K562 (cell line): ENCODE measurements at regions not wholly inside any gene's neighbourhood (a gene's known extent, or its start where the extent isn't known, plus 50 kb on each side); places are given as distances from the start of the nearest gene placed in this dataset.

ENCODE experiments used
- E2F1 ChIP-seq: sonication (generic); formaldehyde crosslinking; IDR thresholded peaks from 2 replicates; pipeline ENCODE4 v1.8.1; 2023; ENCODE audit warnings: mild to moderate bottlenecking, missing genetic modification reagents, moderate library complexity
- FOXP4 ChIP-seq: sonication (generic); formaldehyde crosslinking; IDR thresholded peaks from 2 replicates; pipeline ENCODE4 v1.8.0; 2022; ENCODE audit warnings: mild to moderate bottlenecking, missing genetic modification reagents, borderline replicate concordance
- GABPB2 ChIP-seq: fragments of 250-450 bp; sonication (Bioruptor Pico); conservative IDR thresholded peaks from 2 replicates; pipeline ENCODE4 v1.5.1; 2021; ENCODE audit warnings: mild to moderate bottlenecking
- MTA2 ChIP-seq: fragments of 450-650 bp; IDR thresholded peaks from 2 replicates; pipeline ENCODE4 v1.6.1; 2016; ENCODE audit warnings: low read depth
- PHF8 ChIP-seq: fragments of 200-600 bp; sonication (generic); IDR thresholded peaks from 2 replicates; pipeline ENCODE4 v1.6.1; 2012; ENCODE audit warnings: mixed run types, mild to moderate bottlenecking, inconsistent platforms, low read length, moderate library complexity, borderline replicate concordance
- U2AF1 ChIP-seq: fragments of 200-400 bp; formaldehyde crosslinking; optimal IDR thresholded peaks from 2 replicates; pipeline ENCODE3; 2017; ENCODE audit warnings: mild to moderate bottlenecking, low read depth, low read length, moderate library complexity
- TF ChIP-seq, protein P1 (sequence below): fragments of 200-800 bp; sonication (Bioruptor generic); IDR thresholded peaks from 2 replicates; pipeline ENCODE4 v1.6.1; 2016; ENCODE audit warnings: missing genetic modification characterization, missing compliant biosample characterization
- TF ChIP-seq, protein P2 (sequence below): sonication (generic); formaldehyde crosslinking; IDR thresholded peaks from 2 replicates; pipeline ENCODE4 v1.8.1; 2023; ENCODE audit warnings: mild to moderate bottlenecking, missing genetic modification reagents

- TF ChIP-seq MTA2 (no peak), FOXP4 (no peak), U2AF1 (no peak), E2F1 (CRISPR knock-in tag) (no peak), PHF8 (no peak), GABPB2 (CRISPR knock-in tag) (no peak)
- TF ChIP-seq, protein P1, sequence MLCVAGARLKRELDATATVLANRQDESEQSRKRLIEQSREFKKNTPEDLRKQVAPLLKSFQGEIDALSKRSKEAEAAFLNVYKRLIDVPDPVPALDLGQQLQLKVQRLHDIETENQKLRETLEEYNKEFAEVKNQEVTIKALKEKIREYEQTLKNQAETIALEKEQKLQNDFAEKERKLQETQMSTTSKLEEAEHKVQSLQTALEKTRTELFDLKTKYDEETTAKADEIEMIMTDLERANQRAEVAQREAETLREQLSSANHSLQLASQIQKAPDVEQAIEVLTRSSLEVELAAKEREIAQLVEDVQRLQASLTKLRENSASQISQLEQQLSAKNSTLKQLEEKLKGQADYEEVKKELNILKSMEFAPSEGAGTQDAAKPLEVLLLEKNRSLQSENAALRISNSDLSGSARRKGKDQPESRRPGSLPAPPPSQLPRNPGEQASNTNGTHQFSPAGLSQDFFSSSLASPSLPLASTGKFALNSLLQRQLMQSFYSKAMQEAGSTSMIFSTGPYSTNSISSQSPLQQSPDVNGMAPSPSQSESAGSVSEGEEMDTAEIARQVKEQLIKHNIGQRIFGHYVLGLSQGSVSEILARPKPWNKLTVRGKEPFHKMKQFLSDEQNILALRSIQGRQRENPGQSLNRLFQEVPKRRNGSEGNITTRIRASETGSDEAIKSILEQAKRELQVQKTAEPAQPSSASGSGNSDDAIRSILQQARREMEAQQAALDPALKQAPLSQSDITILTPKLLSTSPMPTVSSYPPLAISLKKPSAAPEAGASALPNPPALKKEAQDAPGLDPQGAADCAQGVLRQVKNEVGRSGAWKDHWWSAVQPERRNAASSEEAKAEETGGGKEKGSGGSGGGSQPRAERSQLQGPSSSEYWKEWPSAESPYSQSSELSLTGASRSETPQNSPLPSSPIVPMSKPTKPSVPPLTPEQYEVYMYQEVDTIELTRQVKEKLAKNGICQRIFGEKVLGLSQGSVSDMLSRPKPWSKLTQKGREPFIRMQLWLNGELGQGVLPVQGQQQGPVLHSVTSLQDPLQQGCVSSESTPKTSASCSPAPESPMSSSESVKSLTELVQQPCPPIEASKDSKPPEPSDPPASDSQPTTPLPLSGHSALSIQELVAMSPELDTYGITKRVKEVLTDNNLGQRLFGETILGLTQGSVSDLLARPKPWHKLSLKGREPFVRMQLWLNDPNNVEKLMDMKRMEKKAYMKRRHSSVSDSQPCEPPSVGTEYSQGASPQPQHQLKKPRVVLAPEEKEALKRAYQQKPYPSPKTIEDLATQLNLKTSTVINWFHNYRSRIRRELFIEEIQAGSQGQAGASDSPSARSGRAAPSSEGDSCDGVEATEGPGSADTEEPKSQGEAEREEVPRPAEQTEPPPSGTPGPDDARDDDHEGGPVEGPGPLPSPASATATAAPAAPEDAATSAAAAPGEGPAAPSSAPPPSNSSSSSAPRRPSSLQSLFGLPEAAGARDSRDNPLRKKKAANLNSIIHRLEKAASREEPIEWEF (CRISPR knock-in tag): no peak
- TF ChIP-seq, protein P2, sequence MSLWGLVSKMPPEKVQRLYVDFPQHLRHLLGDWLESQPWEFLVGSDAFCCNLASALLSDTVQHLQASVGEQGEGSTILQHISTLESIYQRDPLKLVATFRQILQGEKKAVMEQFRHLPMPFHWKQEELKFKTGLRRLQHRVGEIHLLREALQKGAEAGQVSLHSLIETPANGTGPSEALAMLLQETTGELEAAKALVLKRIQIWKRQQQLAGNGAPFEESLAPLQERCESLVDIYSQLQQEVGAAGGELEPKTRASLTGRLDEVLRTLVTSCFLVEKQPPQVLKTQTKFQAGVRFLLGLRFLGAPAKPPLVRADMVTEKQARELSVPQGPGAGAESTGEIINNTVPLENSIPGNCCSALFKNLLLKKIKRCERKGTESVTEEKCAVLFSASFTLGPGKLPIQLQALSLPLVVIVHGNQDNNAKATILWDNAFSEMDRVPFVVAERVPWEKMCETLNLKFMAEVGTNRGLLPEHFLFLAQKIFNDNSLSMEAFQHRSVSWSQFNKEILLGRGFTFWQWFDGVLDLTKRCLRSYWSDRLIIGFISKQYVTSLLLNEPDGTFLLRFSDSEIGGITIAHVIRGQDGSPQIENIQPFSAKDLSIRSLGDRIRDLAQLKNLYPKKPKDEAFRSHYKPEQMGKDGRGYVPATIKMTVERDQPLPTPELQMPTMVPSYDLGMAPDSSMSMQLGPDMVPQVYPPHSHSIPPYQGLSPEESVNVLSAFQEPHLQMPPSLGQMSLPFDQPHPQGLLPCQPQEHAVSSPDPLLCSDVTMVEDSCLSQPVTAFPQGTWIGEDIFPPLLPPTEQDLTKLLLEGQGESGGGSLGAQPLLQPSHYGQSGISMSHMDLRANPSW (CRISPR knock-in tag): no peak
Observed at GRCh38 chr22:25510876-25511275, 53.6 kb upstream of the GRK3 start.
